Epithelial cell of esophagus (primary cell): ENCODE measurements at regions not wholly inside any gene's neighbourhood (a gene's known extent, or its start where the extent isn't known, plus 50 kb on each side); places are given as distances from the start of the nearest gene placed in this dataset.

Experiments
- DNase-seq: peaks from one replicate; pipeline ENCODE4 v3.0.0; 2010; ENCODE audit warnings: low read depth
- H3K4me3 ChIP-seq: 2 replicates; pipeline ENCODE4 v1.5.1; 2011; ENCODE audit warnings: mild to moderate bottlenecking, low read length, control low read depth
- TF ChIP-seq, protein P1 (sequence below): IDR thresholded peaks from 2 replicates; pipeline ENCODE4 v1.5.1; 2011; ENCODE audit warnings: low read depth, mild to moderate bottlenecking, low read length, control low read depth, inconsistent platforms; ENCODE audit not compliant: insufficient read depth; ENCODE audit errors: missing control alignments

GRCh38 chr15:56804938-56805337 is 71.6 kb upstream of the ZNF280D start:
- no peak for DNase-seq
- H3K4me3 ChIP-seq, result no peak overlapping the region
- TF ChIP-seq, protein P1, sequence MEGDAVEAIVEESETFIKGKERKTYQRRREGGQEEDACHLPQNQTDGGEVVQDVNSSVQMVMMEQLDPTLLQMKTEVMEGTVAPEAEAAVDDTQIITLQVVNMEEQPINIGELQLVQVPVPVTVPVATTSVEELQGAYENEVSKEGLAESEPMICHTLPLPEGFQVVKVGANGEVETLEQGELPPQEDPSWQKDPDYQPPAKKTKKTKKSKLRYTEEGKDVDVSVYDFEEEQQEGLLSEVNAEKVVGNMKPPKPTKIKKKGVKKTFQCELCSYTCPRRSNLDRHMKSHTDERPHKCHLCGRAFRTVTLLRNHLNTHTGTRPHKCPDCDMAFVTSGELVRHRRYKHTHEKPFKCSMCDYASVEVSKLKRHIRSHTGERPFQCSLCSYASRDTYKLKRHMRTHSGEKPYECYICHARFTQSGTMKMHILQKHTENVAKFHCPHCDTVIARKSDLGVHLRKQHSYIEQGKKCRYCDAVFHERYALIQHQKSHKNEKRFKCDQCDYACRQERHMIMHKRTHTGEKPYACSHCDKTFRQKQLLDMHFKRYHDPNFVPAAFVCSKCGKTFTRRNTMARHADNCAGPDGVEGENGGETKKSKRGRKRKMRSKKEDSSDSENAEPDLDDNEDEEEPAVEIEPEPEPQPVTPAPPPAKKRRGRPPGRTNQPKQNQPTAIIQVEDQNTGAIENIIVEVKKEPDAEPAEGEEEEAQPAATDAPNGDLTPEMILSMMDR, result no peak

GRCh38 chr15:56804279-56804678 is 71.0 kb upstream of the ZNF280D start:
- no peak for DNase-seq
- TF ChIP-seq, protein P1, result no peak
- H3K4me3 ChIP-seq, result no peak overlapping the region

DNA sequence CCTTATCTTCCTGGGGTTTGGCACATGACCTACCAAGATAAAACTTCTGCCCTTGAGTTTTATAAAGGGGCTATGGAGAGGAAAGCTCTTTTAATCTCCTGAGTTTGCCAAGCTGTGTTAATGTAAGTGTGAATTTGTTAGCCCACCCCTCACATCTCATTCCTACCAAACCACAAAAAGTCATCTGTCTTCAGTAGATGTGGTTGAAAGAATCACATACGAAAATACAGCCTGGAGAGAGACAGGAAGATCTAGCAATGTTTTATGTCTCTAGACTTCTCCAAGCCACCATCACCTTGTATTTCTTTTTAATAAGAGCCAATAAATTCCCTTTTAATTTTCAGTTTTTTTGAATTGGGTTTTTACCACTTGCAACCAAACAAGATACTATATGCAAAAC is 68.9 kb upstream of the ZNF280D start:
- TF ChIP-seq, protein P1, result no peak
- no peak for DNase-seq

GRCh38 chr15:56798639-56799038 is 65.3 kb upstream of the ZNF280D start:
- peak; percentile 22 for DNase-seq
- TF ChIP-seq, protein P1, result no peak
- no peak overlapping the region for H3K4me3 ChIP-seq

More for the DNA sequence above, 68.9 kb upstream of the ZNF280D start:
- H3K4me3 ChIP-seq, result no peak overlapping the region

GRCh38 chr15:56797720-56798275 is 64.5 kb upstream of the ZNF280D start:
- TF ChIP-seq, protein P1, result no peak
- H3K4me3 ChIP-seq, result no peak overlapping the region
- DNase-seq, result peak; percentile 21

DNA sequence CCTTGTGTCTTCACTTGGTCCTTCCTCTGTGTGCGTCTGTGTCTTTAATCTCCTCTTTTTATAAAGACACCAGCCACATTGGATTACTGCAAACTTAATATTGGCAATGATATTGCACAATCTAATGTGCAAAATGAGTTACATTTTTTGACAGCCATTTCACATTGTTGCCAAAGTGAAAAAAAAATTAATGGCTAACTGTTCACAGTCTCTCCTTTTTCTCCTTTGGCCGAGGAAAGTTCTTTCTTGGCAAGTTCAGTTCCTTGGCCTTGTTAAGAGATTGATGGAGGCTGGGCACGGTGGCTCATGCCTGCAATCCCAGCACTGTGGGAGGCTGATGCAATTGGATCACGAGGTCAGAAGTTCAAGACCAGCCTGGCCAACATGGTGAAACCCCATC is 62.2 kb upstream of the ZNF280D start:
- DNase-seq, result no peak
- H3K4me3 ChIP-seq, result no peak overlapping the region
- TF ChIP-seq, protein P1, result no peak
